Activated CD4-positive, alpha-beta memory T cell treated with anti-CD3 and anti-CD28 coated beads, Interleukin-2, amount 10 ng/mL, durations not matched to agents 7 days and 5 days (primary cell): ENCODE measurements at regions not wholly inside any gene's neighbourhood (a gene's known extent, or its start where the extent isn't known, plus 50 kb on each side); places are given as distances from the start of the nearest gene placed in this dataset.

Source experiments
- CTCF ChIA-PET: fragments of 350-600 bp; sonication (Branson Sonifier 250); formaldehyde crosslinking; loops from one replicate; lab custom pipeline; 2021; ENCODE audit warnings: antibody characterized with exemption, inconsistent platforms; lab: Charles Lee
- POLR2A ChIA-PET: fragments of 350-600 bp; sonication (Branson Sonifier 250); formaldehyde crosslinking; loops from one replicate; lab custom pipeline; 2021; ENCODE audit warnings: antibody characterized with exemption; lab: Charles Lee
- DNase-seq: peaks from one replicate; pipeline ENCODE4 v3.0.0-alpha.2; 2020
- H3K27ac Mint-ChIP-seq: one replicate; pipeline ENCODE4 v1.8.0; 2021; ENCODE audit warnings: mild to moderate bottlenecking, mixed read lengths
- H3K27me3 Mint-ChIP-seq: one replicate; pipeline ENCODE4 v1.8.0; 2021; ENCODE audit warnings: mixed read lengths
- H3K36me3 Mint-ChIP-seq: one replicate; pipeline ENCODE4 v1.8.0; 2021; ENCODE audit warnings: low read depth, mixed read lengths
- H3K4me1 Mint-ChIP-seq: one replicate; pipeline ENCODE4 v1.8.0; 2021; ENCODE audit warnings: mixed read lengths
- H3K4me3 Mint-ChIP-seq: one replicate; pipeline ENCODE4 v1.8.0; 2021; ENCODE audit warnings: mild to moderate bottlenecking, mixed read lengths
- H3K9me3 Mint-ChIP-seq: one replicate; pipeline ENCODE4 v1.8.0; 2021; ENCODE audit warnings: mixed read lengths

DNA sequence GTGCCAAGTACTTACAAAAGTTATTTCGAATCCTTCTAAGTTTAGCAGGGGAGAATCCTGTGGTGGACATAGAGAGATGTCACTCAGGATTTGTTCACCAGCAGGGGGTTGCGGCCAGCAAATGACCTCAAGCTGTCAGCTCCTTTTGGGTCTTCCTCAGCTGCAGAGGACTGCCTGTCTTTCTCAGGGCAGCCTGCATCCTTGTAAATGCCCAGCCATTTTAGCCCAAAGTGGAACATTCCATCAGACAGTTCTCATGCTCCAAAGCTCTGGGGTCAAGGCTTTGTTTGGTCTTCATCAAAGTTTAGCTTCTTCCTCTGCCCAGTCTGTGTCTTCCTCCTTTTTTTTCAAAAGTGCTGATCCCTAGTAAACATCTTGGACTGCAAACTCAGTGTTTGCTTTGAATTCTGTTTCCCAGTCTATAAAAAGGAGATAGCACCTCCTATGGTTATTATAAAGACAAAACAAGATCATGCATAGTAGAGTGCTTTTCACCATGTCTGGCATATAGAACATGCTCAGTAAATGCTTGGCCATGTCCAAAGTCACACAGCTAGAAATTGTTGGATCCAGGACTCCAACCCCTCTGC lies 156.4 kb upstream of the GATB start:
- Mint-ChIP-seq H3K4me3 (no peak overlapping the region), H3K27ac (no peak overlapping the region), H3K36me3 (no peaks in the 10 kb centered on the region), H3K4me1 (no peaks in the 10 kb centered on the region), H3K9me3 (peaks cover 2% of the 10 kb centered on the region), H3K27me3 (no peaks in the 10 kb centered on the region)
- no peak for DNase-seq
- ChIA-PET CTCF (no interaction called here), POLR2A (no interaction called here)

DNA sequence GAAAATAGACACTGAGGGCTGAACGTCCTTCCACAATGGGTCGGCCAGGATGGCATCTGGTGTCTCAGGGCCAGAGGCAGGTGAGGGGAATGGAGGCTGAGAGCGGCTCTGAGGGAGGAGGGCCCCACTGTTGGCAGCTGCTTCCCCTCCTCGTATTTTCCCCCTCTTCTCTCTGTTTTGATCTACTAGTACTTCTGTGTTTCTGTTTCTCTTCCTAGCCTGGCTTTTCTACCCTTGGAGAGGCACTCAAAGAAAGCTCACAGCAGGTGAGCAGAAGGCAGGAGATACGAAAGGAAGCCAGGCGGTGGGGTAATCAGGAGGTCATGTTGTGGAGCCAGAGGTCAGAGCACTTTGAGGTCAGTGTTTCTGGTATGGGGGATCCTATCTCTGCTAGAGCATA lies 151.8 kb upstream of the GATB start:
- CTCF ChIA-PET = no interaction called here
- Mint-ChIP-seq H3K27me3 (no peaks in the 10 kb centered on the region), H3K9me3 (peaks cover 2% of the 10 kb centered on the region), H3K27ac (no peak overlapping the region), H3K4me3 (no peak overlapping the region), H3K4me1 (no peaks in the 10 kb centered on the region), H3K36me3 (no peaks in the 10 kb centered on the region)
- POLR2A ChIA-PET = no interaction called here
- no peak for DNase-seq

DNA sequence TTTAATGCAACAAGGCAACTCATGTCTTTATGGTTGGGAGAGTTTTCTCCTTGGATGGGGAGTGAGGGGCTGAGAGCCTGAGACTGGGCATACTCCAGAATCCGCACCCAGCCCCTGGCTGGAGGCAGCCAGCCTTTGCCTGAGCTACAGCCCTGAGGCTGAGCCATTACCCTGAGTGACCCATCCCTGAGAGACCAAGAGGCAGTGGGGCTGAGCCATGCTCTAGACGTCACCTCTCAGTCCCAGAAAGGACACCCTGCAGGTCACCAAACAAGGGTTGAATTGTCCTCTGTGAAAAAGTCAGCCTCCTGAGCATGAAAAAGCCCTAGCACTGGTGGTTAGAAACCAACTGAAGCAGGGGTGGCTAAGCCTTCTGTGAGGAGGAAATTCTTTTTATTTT lies 151.2 kb upstream of the GATB start:
- DNase-seq = no peak
- H3K9me3 Mint-ChIP-seq = peaks cover 2% of the 10 kb centered on the region
- no peaks in the 10 kb centered on the region for H3K27me3 Mint-ChIP-seq
- H3K4me1 Mint-ChIP-seq = no peaks in the 10 kb centered on the region
- H3K36me3 Mint-ChIP-seq = no peaks in the 10 kb centered on the region
- ChIA-PET CTCF (no interaction called here), POLR2A (no interaction called here)
- no peak overlapping the region for H3K27ac Mint-ChIP-seq
- no peak overlapping the region for H3K4me3 Mint-ChIP-seq

DNA sequence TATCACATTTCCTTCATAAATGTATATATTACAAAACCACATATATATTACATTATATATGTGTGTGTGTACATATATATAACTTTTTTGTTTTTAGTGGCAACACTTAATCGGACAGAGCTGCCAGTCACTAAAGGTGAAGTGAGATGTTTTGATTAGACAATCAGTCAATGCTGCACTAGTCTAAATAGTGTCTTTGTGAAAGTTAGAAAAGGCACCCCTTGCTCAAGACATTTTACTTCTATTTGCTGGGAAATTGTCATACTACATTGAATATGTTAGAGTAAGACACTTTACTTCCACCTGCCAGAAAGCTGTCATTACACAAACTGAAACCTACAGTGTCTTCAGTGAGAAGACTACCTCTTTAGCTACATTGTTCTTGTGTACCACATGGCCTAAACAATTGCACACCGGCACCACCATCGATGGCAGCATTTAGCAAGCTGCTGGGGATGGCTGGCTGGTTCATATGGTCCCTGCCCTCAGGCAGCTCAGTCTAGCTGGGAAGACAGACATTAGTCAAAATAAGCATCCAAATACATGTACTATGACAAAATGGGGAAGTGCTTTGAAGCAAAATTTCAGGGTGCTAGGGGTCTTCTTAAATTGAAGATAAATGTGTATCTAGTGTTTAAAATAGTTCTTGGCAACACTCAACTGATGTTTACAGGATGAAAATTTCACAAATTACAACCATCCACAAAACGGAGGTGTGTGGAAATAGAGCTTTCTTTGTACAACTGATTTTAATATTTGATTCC lies 148.1 kb upstream of the GATB start:
- CTCF ChIA-PET = no interaction called here
- no peak for DNase-seq
- Mint-ChIP-seq H3K36me3 (no peaks in the 10 kb centered on the region), H3K4me1 (no peaks in the 10 kb centered on the region), H3K27me3 (no peaks in the 10 kb centered on the region), H3K27ac (no peak overlapping the region), H3K9me3 (peaks cover 7% of the 10 kb centered on the region), H3K4me3 (no peak overlapping the region)
- POLR2A ChIA-PET = no interaction called here

DNA sequence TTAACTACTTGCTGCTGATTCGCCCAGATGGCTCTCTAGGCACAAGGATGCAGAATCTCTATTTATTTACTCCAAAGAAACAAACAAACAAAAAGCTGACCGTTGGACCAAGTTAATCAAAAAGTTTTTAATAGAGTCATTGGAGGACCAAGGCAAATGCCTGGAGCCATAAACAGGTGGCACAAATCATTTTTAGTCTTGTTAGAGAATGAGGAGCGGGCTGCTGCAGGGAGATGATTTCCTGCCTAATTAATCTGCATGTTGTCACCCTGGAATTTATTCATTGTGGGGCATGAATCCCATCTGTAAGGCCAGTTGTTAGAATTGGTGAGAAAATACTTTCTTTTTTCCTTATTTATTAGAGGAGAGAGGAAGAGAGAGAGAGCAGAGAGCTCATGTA lies 147.4 kb upstream of the GATB start:
- CTCF ChIA-PET = no interaction called here

DNA sequence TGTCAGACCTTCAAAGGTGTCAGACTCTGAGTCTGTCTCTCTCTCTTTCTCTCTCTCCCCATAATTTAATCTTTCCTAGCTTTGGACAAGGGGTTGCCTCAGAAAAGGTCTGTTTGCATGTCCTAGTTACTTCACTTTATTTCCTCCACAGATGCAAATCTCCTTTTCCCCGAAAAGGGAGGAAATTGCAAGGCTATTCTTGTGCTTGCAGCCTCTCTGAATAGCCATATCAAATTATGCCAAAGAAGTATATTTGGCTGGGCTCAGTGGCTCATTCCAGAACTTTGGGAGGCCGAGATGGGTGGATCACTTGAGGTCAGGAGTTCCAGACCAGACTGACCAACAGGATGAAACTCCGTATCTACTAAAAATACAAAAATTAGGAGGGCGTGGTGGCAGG lies 145.6 kb upstream of the GATB start:
- Mint-ChIP-seq H3K4me1 (no peaks in the 10 kb centered on the region), H3K36me3 (no peaks in the 10 kb centered on the region), H3K9me3 (peaks cover 19% of the 10 kb centered on the region), H3K27ac (no peak overlapping the region), H3K4me3 (no peak overlapping the region), H3K27me3 (no peaks in the 10 kb centered on the region)
- ChIA-PET POLR2A (no interaction called here), CTCF (no interaction called here)
- DNase-seq = no peak

More for the DNA sequence above, 147.4 kb upstream of the GATB start:
- Mint-ChIP-seq H3K27ac (no peak overlapping the region), H3K4me3 (no peak overlapping the region), H3K4me1 (no peaks in the 10 kb centered on the region), H3K9me3 (peaks cover 10% of the 10 kb centered on the region), H3K27me3 (no peaks in the 10 kb centered on the region), H3K36me3 (no peaks in the 10 kb centered on the region)
- DNase-seq = no peak
- POLR2A ChIA-PET = no interaction called here

DNA sequence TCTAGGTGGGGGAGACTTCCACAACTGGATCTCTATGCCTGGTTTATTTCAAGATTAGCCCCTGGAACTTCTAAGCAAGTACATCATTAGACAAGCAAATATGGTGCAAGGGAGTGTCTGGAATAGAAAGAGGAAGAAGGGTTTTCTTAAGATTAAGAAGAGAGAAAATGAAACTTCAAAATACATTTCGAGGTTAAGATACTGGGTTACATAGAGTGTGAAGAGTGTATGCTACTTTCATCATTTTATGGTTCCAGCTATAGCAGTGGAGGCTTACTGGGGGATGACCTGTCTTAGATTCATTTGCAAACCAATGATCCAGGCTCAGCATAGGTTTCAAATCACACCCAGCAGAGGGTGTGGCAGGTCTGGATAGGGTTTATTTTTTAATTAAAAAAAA lies 144.4 kb upstream of the GATB start:
- Mint-ChIP-seq H3K4me1 (no peaks in the 10 kb centered on the region), H3K27ac (no peak overlapping the region), H3K27me3 (no peaks in the 10 kb centered on the region), H3K9me3 (peaks cover 19% of the 10 kb centered on the region), H3K36me3 (no peaks in the 10 kb centered on the region), H3K4me3 (no peak overlapping the region)
- ChIA-PET CTCF (no interaction called here), POLR2A (no interaction called here)
- no peak for DNase-seq

DNA sequence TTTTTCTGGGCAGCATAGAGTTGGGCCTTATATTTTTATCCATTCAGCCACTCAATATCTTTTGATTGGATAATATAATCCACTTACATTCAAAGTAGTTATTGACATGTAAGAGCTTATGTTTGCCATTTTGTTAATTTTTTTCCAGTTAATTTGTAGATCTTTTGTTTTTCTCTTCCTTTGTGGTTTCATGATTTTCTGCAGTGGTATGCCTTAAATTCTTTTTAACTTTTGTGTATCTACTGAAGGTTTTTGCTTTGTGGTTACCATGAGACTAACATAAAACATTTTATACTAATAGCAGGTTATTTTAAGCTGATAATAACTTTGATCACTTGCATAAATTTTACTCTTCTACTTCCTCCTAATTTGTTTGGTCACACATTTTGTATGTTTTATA lies 140.8 kb upstream of the GATB start:
- DNase-seq = no peak
- no peak overlapping the region for H3K27ac Mint-ChIP-seq
- H3K4me1 Mint-ChIP-seq = no peaks in the 10 kb centered on the region
- ChIA-PET CTCF (no interaction called here), POLR2A (no interaction called here)
- H3K9me3 Mint-ChIP-seq = peaks cover 19% of the 10 kb centered on the region
- no peak overlapping the region for H3K4me3 Mint-ChIP-seq
- H3K36me3 Mint-ChIP-seq = no peaks in the 10 kb centered on the region
- H3K27me3 Mint-ChIP-seq = no peaks in the 10 kb centered on the region

DNA sequence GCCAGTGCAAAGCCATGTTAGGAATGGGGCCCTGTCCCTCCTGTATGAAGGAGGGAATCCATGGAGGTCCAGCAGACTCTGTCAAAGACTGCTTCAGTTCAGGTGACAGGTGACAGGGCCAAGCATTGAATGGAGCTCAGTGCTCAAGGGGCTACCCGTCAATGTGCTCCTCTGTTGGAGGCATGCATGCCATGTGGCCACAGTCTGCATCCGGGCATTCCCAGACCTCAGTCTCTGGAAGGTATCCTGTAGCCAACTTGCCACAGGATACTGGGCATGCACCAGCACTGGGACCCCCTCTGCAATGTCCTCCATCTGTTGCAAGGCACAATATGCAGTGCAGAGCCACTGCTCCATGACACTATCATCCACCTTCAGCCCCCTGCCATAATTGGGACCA lies 136.1 kb upstream of the GATB start:
- Mint-ChIP-seq H3K4me1 (no peaks in the 10 kb centered on the region), H3K36me3 (no peaks in the 10 kb centered on the region), H3K27ac (no peak overlapping the region), H3K9me3 (no peaks in the 10 kb centered on the region), H3K27me3 (no peaks in the 10 kb centered on the region), H3K4me3 (no peak overlapping the region)
- ChIA-PET CTCF (no interaction called here), POLR2A (no interaction called here)
- DNase-seq = no peak

DNA sequence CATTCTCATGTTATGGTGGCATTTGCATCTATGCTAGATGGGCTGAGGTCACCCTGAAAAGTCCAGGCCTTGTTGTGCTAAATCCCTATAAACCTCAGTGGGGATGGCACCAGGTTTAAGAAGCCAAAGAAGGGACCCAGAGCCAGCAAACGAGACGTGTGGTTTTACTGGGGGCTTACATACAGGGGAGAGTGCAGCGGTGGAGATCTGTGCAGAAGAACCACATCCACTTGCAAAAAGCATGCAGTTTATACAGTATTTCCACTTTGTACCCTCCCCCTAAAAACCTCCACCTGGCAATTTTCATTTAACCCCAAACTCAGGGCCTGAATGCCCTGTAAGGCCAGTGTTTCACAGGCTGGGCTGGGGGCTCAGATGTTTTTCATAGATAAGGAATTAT lies 134.9 kb upstream of the GATB start:
- Mint-ChIP-seq H3K27me3 (no peaks in the 10 kb centered on the region), H3K4me1 (no peaks in the 10 kb centered on the region), H3K9me3 (no peaks in the 10 kb centered on the region), H3K36me3 (no peaks in the 10 kb centered on the region), H3K27ac (no peak overlapping the region), H3K4me3 (no peak overlapping the region)
- DNase-seq = no peak
- POLR2A ChIA-PET = no interaction called here
- CTCF ChIA-PET = no interaction called here

DNA sequence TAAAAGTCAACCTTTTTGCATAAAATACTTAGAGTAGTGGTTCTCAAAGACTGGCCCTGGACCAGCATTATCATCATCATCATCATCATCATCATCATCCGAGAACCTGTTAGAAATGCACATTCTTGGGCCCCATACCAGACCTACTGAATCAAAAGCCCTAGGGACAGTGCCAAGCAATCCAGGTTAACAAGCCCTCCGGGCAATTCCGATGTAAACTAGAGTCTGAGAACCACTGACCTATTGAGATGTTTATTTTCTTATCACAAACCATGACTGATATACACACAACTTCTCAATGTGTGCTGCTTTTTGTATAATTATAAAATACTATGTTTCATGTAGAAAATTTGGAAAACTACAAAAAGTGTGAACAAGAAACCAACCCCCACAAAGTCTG lies 133.4 kb upstream of the GATB start:
- no peak overlapping the region for H3K27ac Mint-ChIP-seq
- no peaks in the 10 kb centered on the region for H3K4me1 Mint-ChIP-seq
- H3K36me3 Mint-ChIP-seq = no peaks in the 10 kb centered on the region
- H3K27me3 Mint-ChIP-seq = no peaks in the 10 kb centered on the region
- ChIA-PET CTCF (no interaction called here), POLR2A (no interaction called here)
- H3K4me3 Mint-ChIP-seq = no peak overlapping the region
- H3K9me3 Mint-ChIP-seq = no peaks in the 10 kb centered on the region
- DNase-seq = no peak

DNA sequence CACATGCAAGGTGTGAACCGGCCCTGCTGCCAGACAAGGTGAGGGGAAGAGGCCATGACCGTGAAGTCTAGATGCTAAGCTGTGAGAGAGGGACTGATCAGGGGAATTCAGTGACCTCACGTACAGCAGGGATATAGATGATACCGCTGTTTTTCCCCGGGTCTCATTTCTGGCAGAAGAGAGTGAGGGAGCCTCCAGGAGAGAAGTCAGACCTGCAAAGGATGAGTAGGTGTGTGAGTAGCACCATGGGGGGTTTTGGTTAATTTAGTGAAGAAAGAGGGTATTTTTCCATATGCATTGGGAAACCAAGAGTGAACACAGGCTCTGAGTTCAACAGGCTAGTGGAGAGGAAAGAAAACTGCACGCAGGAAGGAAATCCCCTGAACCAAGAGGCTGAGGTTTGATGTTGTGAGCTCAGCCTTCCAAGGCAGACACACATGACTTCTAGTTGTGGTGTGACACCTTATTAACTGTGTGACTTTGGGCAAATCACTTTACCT lies 127.6 kb upstream of the GATB start:
- no peak for DNase-seq
- Mint-ChIP-seq H3K4me3 (no peak overlapping the region), H3K27me3 (peaks cover 2% of the 10 kb centered on the region), H3K36me3 (no peaks in the 10 kb centered on the region), H3K27ac (no peak overlapping the region), H3K4me1 (peaks cover 15% of the 10 kb centered on the region), H3K9me3 (no peaks in the 10 kb centered on the region)
- POLR2A ChIA-PET = no interaction called here
- CTCF ChIA-PET = no interaction called here

DNA sequence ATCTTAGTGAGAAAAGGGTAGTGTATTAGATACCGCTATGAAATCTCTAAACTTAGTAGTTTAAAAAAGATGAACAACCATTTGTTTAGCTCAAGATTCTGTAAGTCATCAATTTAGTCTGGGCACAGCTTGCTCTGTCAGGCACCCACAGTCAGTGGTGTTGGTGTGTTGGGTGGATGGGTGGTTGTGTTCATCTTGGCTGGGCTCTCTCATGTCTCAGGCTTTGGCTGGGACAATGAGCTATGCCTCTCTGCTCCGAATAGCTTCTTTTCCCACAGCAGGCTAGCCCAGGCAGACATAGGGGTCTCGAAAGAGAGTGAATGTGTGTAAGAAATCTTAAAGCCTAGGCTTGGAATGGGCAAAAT lies 127.0 kb upstream of the GATB start:
- DNase-seq = no peak
- peaks cover 2% of the 10 kb centered on the region for H3K27me3 Mint-ChIP-seq
- no peak overlapping the region for H3K4me3 Mint-ChIP-seq
- ChIA-PET POLR2A (no interaction called here), CTCF (no interaction called here)
- H3K36me3 Mint-ChIP-seq = no peaks in the 10 kb centered on the region
- no peak overlapping the region for H3K27ac Mint-ChIP-seq
- peaks cover 18% of the 10 kb centered on the region for H3K4me1 Mint-ChIP-seq
- no peaks in the 10 kb centered on the region for H3K9me3 Mint-ChIP-seq
